ENCODE measurements at regions not wholly inside any gene's neighbourhood (a gene's known extent, or its start where the extent isn't known, plus 50 kb on each side); places are given as distances from the start of the nearest gene placed in this dataset.

DNA sequence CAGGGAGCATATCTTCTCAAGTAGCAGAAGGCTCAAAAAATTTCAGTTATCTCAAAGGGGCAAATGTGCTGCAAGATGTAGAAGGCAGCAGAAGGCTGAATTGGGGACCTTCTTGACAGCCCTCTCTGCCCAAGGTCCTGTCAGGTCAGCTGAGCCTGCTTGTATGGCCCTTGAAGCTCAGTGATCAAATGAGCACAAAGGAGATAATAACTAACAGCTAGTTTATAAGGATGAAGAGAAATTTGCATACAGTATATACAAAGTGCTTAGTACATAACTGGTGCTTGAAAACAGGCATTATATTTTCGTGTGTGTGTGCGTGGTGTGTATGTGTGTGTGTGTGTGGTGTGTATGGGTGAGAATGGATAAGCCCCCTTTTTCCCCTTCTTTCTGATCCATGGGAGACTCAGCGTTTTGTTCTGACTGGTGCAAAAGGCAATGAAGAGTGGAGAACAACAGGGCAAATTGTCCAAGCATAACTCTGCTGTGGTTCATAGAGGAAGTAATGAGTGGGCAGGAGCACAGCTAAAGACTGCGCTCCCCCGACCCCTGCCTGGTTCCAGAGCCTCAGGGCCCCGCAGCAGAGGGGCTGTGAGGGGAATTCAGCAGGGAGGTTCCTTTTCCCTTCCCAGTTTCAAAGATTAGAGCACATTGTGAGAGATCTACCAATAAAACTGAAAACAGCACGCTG is 356.8 kb upstream of the NR2F2 start:
- DNase-seq, result no peak
- H3K4me3 Mint-ChIP-seq (ENCODE audit: unreplicated experiment), result no peak overlapping the region
- no peaks in the 10 kb centered on the region for H3K36me3 Mint-ChIP-seq (ENCODE audit: unreplicated experiment)
- peaks cover 2% of the 10 kb centered on the region for H3K27me3 Mint-ChIP-seq (ENCODE audit: unreplicated experiment)
- TF ChIP-seq, protein P1, sequence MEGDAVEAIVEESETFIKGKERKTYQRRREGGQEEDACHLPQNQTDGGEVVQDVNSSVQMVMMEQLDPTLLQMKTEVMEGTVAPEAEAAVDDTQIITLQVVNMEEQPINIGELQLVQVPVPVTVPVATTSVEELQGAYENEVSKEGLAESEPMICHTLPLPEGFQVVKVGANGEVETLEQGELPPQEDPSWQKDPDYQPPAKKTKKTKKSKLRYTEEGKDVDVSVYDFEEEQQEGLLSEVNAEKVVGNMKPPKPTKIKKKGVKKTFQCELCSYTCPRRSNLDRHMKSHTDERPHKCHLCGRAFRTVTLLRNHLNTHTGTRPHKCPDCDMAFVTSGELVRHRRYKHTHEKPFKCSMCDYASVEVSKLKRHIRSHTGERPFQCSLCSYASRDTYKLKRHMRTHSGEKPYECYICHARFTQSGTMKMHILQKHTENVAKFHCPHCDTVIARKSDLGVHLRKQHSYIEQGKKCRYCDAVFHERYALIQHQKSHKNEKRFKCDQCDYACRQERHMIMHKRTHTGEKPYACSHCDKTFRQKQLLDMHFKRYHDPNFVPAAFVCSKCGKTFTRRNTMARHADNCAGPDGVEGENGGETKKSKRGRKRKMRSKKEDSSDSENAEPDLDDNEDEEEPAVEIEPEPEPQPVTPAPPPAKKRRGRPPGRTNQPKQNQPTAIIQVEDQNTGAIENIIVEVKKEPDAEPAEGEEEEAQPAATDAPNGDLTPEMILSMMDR (IDR thresholded peaks at IDR 0.05; ENCODE audit: partially characterized antibody, unreplicated experiment), result no peak
- no peak overlapping the region for H3K27ac Mint-ChIP-seq (ENCODE audit: unreplicated experiment)
- H3K4me1 Mint-ChIP-seq (ENCODE audit: low read depth, unreplicated experiment), result no peaks in the 10 kb centered on the region
- H3K9me3 Mint-ChIP-seq (ENCODE audit: unreplicated experiment), result no peaks in the 10 kb centered on the region

DNA sequence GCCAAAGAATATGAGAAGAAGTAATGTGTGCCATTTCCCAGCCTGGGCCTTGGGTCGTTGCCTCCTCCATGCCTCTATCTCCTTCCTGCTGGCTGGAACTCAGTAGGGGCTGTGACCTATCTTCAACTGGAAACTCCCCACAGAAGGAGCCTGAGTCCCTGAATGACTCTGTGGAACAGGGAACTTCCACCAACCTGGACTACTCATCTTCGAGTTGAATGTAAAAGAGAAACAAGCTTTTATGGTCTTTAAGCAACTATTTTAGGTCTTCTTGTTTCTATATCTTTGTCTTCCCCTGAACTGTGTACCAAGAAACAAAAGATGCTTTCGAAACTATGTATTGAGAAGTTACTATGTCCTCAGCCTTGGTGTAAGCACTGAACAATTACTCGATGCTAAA is 355.3 kb upstream of the NR2F2 start:
- no peak for DNase-seq
- TF ChIP-seq, protein P1 (IDR thresholded peaks at IDR 0.05; ENCODE audit: partially characterized antibody, unreplicated experiment), result no peak
- peaks cover 2% of the 10 kb centered on the region for H3K27me3 Mint-ChIP-seq (ENCODE audit: unreplicated experiment)
- no peaks in the 10 kb centered on the region for H3K9me3 Mint-ChIP-seq (ENCODE audit: unreplicated experiment)
- H3K4me3 Mint-ChIP-seq (ENCODE audit: unreplicated experiment), result no peak overlapping the region
- H3K27ac Mint-ChIP-seq (ENCODE audit: unreplicated experiment), result no peak overlapping the region
- H3K4me1 Mint-ChIP-seq (ENCODE audit: low read depth, unreplicated experiment), result no peaks in the 10 kb centered on the region
- H3K36me3 Mint-ChIP-seq (ENCODE audit: unreplicated experiment), result no peaks in the 10 kb centered on the region

DNA sequence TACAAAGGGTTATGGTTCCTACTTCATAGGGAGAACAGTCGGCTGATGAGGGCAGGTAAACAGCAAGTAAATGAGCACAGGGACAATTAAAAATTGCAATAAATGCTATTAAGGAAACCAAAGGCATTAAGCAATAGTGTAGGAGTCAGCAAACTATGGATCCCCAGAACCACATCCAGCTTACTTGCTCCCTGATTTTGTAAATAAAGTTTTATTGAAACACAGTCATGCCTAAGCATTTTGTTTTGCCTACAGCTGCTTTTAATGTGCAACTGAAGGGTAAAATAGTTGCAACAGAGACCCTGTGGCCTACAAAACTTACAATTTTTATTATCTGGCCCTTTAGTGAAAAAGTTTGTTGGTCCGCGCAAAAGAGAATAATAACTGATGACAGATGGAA is 351.2 kb upstream of the NR2F2 start:
- no peaks in the 10 kb centered on the region for H3K36me3 Mint-ChIP-seq (ENCODE audit: unreplicated experiment)
- H3K27ac Mint-ChIP-seq (ENCODE audit: unreplicated experiment), result no peak overlapping the region
- no peak overlapping the region for H3K4me3 Mint-ChIP-seq (ENCODE audit: unreplicated experiment)
- no peaks in the 10 kb centered on the region for H3K9me3 Mint-ChIP-seq (ENCODE audit: unreplicated experiment)
- no peaks in the 10 kb centered on the region for H3K27me3 Mint-ChIP-seq (ENCODE audit: unreplicated experiment)
- TF ChIP-seq, protein P1 (IDR thresholded peaks at IDR 0.05; ENCODE audit: partially characterized antibody, unreplicated experiment), result no peak
- no peaks in the 10 kb centered on the region for H3K4me1 Mint-ChIP-seq (ENCODE audit: low read depth, unreplicated experiment)
- no peak for DNase-seq

DNA sequence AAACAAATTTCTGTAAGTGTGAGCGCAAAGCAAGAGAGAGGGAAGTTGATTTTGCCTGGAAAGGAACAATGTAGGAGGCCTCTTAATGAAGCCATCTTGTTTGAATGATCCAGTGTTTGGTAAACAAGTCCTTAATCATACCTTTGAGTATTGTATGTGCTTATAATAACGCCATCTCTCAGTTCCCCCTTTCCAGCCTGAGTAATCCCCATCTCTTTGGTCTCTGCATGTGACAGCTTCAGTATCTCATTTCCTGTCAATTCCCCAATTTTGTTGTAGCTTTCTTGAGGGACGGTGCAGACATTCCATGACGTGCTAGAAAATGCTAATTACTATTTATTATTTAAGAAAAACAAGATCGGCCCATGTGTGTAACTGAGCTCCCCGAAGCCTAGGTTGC is 349.3 kb upstream of the NR2F2 start:
- no peaks in the 10 kb centered on the region for H3K27me3 Mint-ChIP-seq (ENCODE audit: unreplicated experiment)
- no peak overlapping the region for H3K4me3 Mint-ChIP-seq (ENCODE audit: unreplicated experiment)
- no peaks in the 10 kb centered on the region for H3K36me3 Mint-ChIP-seq (ENCODE audit: unreplicated experiment)
- H3K4me1 Mint-ChIP-seq (ENCODE audit: low read depth, unreplicated experiment), result no peaks in the 10 kb centered on the region
- no peak overlapping the region for H3K27ac Mint-ChIP-seq (ENCODE audit: unreplicated experiment)
- TF ChIP-seq, protein P1 (IDR thresholded peaks at IDR 0.05; ENCODE audit: partially characterized antibody, unreplicated experiment), result no peak
- no peaks in the 10 kb centered on the region for H3K9me3 Mint-ChIP-seq (ENCODE audit: unreplicated experiment)
- no peak for DNase-seq

DNA sequence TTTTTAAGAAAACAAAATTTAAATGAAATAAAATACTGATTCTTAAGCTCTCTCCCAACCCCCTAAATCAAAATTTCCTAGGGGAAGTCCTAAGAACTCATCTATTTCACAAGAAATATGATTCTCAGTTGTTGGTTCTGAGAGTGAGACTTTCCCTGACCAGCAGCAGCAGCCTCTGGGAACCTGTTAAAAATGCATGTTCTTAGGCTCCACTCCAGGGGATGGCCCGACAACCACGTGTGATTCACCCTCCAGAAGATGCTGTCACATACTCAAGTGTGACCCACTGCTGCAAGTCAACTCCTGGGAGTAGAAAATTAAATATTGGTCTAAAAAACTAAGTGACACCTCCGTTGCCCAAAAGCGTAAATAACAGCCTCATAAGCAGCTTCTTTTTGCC is 343.2 kb upstream of the NR2F2 start:
- H3K9me3 Mint-ChIP-seq (ENCODE audit: unreplicated experiment), result no peaks in the 10 kb centered on the region
- no peak overlapping the region for H3K27ac Mint-ChIP-seq (ENCODE audit: unreplicated experiment)
- H3K4me1 Mint-ChIP-seq (ENCODE audit: low read depth, unreplicated experiment), result no peaks in the 10 kb centered on the region
- TF ChIP-seq, protein P1 (IDR thresholded peaks at IDR 0.05; ENCODE audit: partially characterized antibody, unreplicated experiment), result no peak
- H3K27me3 Mint-ChIP-seq (ENCODE audit: unreplicated experiment), result no peaks in the 10 kb centered on the region
- no peak overlapping the region for H3K4me3 Mint-ChIP-seq (ENCODE audit: unreplicated experiment)
- no peak for DNase-seq
- no peaks in the 10 kb centered on the region for H3K36me3 Mint-ChIP-seq (ENCODE audit: unreplicated experiment)

Measured in glutamatergic neuron (in vitro differentiated cells).